CD4-positive, alpha-beta T cell (primary cell): ENCODE measurements at regions not wholly inside any gene's neighbourhood (a gene's known extent, or its start where the extent isn't known, plus 50 kb on each side); places are given as distances from the start of the nearest gene placed in this dataset.

Experiments used
- ATAC-seq: fragments of 200-7000 bp; cut with Tn5 transposase; one replicate; pipeline ENCODE4 v1.10.0; 2022; ENCODE audit warnings: mild to moderate bottlenecking; ENCODE audit not compliant: poor library complexity
- CTCF ChIA-PET: fragments of 350-600 bp; sonication (Branson Sonifier 250); formaldehyde crosslinking; loops from one replicate; lab custom pipeline; 2021; ENCODE audit warnings: antibody characterized with exemption, inconsistent platforms; lab: Charles Lee
- POLR2A ChIA-PET: fragments of 350-600 bp; sonication (Branson Sonifier 250); formaldehyde crosslinking; loops from one replicate; lab custom pipeline; 2021; ENCODE audit warnings: antibody characterized with exemption, inconsistent platforms; lab: Charles Lee
- DNase-seq, 14 experiments: peaks; one replicate each; pipeline ENCODE4 v3.0.0-alpha.2; 2013 to 2020; ENCODE audit warnings: mixed read lengths in 2 of 14
- H3K27ac ChIP-seq, 2 donors: one replicate each; pipeline versions ENCODE4 v1.5.1 to v1.7.0; 2013; ENCODE audit warnings: low read length in 2 of 2, low read depth in 1 of 2, mild to moderate bottlenecking in 1 of 2
- H3K27me3 ChIP-seq, 2 experiments: 1 replicate in 1 of 2; 2 replicates in 1 of 2; pipeline versions ENCODE4 v1.6.1 to v1.7.0; 2013; ENCODE audit warnings: low read length in 2 of 2, control low read depth in 1 of 2, mild to moderate bottlenecking in 1 of 2, moderate library complexity in 1 of 2; ENCODE audit not compliant: insufficient read depth in 2 of 2, control insufficient read depth in 1 of 2
- H3K36me3 ChIP-seq: one replicate; pipeline ENCODE4 v1.6.1; 2013; ENCODE audit warnings: low read length, control low read depth; ENCODE audit not compliant: insufficient read depth
- H3K4me1 ChIP-seq: one replicate; pipeline ENCODE4 v1.6.1; 2013; ENCODE audit warnings: low read length, control low read depth; ENCODE audit not compliant: insufficient read depth
- H3K4me3 ChIP-seq: one replicate; pipeline ENCODE4 v1.5.1; 2013; ENCODE audit warnings: mild to moderate bottlenecking, low read length, moderate library complexity
- H3K9me3 ChIP-seq, 2 experiments: 1 replicate in 1 of 2; 2 replicates in 1 of 2; pipeline versions ENCODE4 v1.6.1 to v1.7.0; 2013; ENCODE audit warnings: low read length in 2 of 2, mild to moderate bottlenecking in 2 of 2, control low read depth in 1 of 2, moderate library complexity in 1 of 2; ENCODE audit not compliant: control insufficient read depth in 1 of 2, insufficient read depth in 1 of 2
- H3K27ac Mint-ChIP-seq: one replicate; pipeline ENCODE4 v1.8.0; 2020; ENCODE audit warnings: mixed read lengths
- H3K27me3 Mint-ChIP-seq: one replicate; pipeline ENCODE4 v1.8.0; 2021; ENCODE audit warnings: mixed read lengths
- H3K36me3 Mint-ChIP-seq: one replicate; pipeline ENCODE4 v1.8.0; 2021; ENCODE audit warnings: low read depth, mixed read lengths
- H3K4me1 Mint-ChIP-seq: one replicate; pipeline ENCODE4 v1.8.0; 2021; ENCODE audit warnings: low read depth, mixed read lengths
- H3K4me3 Mint-ChIP-seq: one replicate; pipeline ENCODE4 v1.8.0; 2020; ENCODE audit warnings: mild to moderate bottlenecking, mixed read lengths
- H3K9me3 Mint-ChIP-seq: one replicate; pipeline ENCODE4 v1.8.0; 2020; ENCODE audit warnings: mixed read lengths
- intact Hi-C, 2 experiments: fragments of 100-400 bp; cut with DNase I in 1 of 2; cut with micrococcal nuclease in 1 of 2; formaldehyde crosslinking; loops; one replicate each; pipeline versions ENCODE4 v1.15.1 to v1.9.0; 2023 to 2025; cut with DNase I, micrococcal nuclease
- TF ChIP-seq, protein P1 (sequence below): fragments of 200-600 bp; IDR thresholded peaks from one replicate; pipeline ENCODE4 v1.8.0; 2022; ENCODE audit warnings: antibody characterized with exemption, mild to moderate bottlenecking

DNA sequence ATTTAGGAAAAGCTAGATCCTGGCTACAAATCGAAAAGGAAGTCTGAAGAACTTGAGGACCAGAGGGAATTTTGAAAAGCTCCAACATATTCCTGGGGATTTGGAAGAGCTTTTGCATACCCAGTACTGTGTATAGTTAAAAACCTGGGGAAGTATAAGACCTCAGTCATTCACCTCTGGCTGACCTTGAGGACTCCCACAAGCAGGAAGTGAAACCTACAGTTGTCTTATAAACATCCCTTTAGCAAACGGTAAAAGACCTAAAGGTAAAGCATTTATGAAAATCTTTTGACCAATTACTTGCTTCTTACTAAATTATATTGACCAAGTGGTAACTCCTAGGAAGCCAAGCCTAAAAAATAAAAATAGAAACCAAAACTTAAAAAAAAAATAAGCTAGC lies 175.0 kb downstream of the HAO1 start:
- no peak overlapping the region for H3K27ac ChIP-seq
- CTCF ChIA-PET, result no interaction called here
- H3K4me3 Mint-ChIP-seq, result no peak overlapping the region

DNA sequence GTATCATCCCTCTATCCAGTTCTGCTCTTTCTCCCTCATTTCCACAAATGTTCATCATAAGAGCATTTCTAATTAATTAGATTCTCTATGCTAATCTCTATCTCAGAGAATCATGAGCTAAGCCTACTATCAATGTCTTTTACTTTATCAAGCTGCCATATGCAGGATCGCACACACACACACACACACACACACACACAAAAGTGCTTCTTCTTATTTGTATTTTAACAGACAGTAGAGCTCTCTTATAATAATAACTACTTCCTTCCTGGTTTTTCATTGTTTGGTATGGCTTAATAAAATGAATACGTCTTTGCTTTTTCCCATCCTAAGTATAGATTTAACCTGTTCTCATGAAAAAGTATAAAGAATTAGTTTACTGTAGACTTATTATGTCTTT lies 170.2 kb downstream of the HAO1 start:
- Histone ChIP-seq H3K27ac (no peak overlapping the region), H3K4me3 (no peak overlapping the region), H3K27me3 (no peaks in the 10 kb centered on the region), H3K4me1 (no peaks in the 10 kb centered on the region), H3K9me3 (no peaks in the 10 kb centered on the region), H3K36me3 (no peaks in the 10 kb centered on the region)
- H3K27me3 Mint-ChIP-seq, result no peaks in the 10 kb centered on the region
- H3K36me3 Mint-ChIP-seq, result no peaks in the 10 kb centered on the region
- intact Hi-C loops, result no loop called here
- no peaks in the 10 kb centered on the region for H3K4me1 Mint-ChIP-seq
- ChIA-PET CTCF (no interaction called here), POLR2A (no interaction called here)
- ATAC-seq, result no peak
- H3K9me3 Mint-ChIP-seq, result peaks cover 6% of the 10 kb centered on the region
- TF ChIP-seq, protein P1, sequence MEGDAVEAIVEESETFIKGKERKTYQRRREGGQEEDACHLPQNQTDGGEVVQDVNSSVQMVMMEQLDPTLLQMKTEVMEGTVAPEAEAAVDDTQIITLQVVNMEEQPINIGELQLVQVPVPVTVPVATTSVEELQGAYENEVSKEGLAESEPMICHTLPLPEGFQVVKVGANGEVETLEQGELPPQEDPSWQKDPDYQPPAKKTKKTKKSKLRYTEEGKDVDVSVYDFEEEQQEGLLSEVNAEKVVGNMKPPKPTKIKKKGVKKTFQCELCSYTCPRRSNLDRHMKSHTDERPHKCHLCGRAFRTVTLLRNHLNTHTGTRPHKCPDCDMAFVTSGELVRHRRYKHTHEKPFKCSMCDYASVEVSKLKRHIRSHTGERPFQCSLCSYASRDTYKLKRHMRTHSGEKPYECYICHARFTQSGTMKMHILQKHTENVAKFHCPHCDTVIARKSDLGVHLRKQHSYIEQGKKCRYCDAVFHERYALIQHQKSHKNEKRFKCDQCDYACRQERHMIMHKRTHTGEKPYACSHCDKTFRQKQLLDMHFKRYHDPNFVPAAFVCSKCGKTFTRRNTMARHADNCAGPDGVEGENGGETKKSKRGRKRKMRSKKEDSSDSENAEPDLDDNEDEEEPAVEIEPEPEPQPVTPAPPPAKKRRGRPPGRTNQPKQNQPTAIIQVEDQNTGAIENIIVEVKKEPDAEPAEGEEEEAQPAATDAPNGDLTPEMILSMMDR, result no peak
- DNase-seq, result no peak
- no peak overlapping the region for H3K27ac Mint-ChIP-seq
- no peak overlapping the region for H3K4me3 Mint-ChIP-seq

More for the DNA sequence above, 175.0 kb downstream of the HAO1 start:
- ATAC-seq (no peak), DNase-seq (no peak)
- Histone ChIP-seq H3K36me3 (no peaks in the 10 kb centered on the region), H3K4me1 (no peaks in the 10 kb centered on the region), H3K9me3 (no peaks in the 10 kb centered on the region), H3K4me3 (no peak overlapping the region), H3K27me3 (no peaks in the 10 kb centered on the region)
- TF ChIP-seq, protein P1, result no peak
- peaks cover 6% of the 10 kb centered on the region for H3K9me3 Mint-ChIP-seq
- POLR2A ChIA-PET, result no interaction called here
- no peak overlapping the region for H3K27ac Mint-ChIP-seq
- no peaks in the 10 kb centered on the region for H3K4me1 Mint-ChIP-seq
- no peaks in the 10 kb centered on the region for H3K36me3 Mint-ChIP-seq
- intact Hi-C loops, result no loop called here
- H3K27me3 Mint-ChIP-seq, result no peaks in the 10 kb centered on the region

DNA sequence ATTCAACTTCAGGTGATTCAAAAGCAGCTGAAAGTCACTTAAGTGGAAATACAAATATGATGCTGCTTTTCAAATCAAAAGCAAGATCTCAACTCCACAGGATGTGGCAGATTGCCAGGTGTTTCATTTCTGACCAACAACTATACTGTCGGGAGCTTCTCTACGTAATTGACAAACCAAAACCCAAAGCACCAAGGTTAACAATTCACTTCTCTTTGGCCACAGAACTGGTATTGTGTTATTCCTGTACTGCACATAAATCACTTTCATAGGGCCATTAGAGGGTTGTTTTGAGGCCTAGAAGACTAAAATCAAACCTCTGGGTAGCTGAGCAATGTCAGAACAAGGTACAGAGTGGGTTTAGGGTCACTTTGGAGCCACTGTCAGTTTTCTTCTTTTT lies 169.7 kb downstream of the HAO1 start:
- no peaks in the 10 kb centered on the region for H3K36me3 Mint-ChIP-seq
- H3K9me3 ChIP-seq, result no peaks in the 10 kb centered on the region
- ChIA-PET POLR2A (no interaction called here), CTCF (no interaction called here)
- no peaks in the 10 kb centered on the region for H3K36me3 ChIP-seq
- no peaks in the 10 kb centered on the region for H3K27me3 ChIP-seq
- no peak overlapping the region for H3K4me3 Mint-ChIP-seq
- DNase-seq, result no peak
- no peaks in the 10 kb centered on the region for H3K4me1 ChIP-seq
- intact Hi-C loops, result no loop called here
- no peak overlapping the region for H3K27ac ChIP-seq
- no peak for ATAC-seq
- H3K27ac Mint-ChIP-seq, result no peak overlapping the region
- peaks cover 6% of the 10 kb centered on the region for H3K9me3 Mint-ChIP-seq
- TF ChIP-seq, protein P1, result no peak
- H3K27me3 Mint-ChIP-seq, result no peaks in the 10 kb centered on the region
- H3K4me1 Mint-ChIP-seq, result no peaks in the 10 kb centered on the region
- no peak overlapping the region for H3K4me3 ChIP-seq
